ELR (cell line): ENCODE measurements at regions not wholly inside any gene's neighbourhood (a gene's known extent, or its start where the extent isn't known, plus 50 kb on each side); places are given as distances from the start of the nearest gene placed in this dataset.
"Not testable (repeated sequence)": the region's sequence is repeated elsewhere in the genome, so short reads cannot be mapped to it uniquely, and the experiment has no call there.

ENCODE experiments used
- DNase-seq: peaks from one replicate; pipeline ENCODE4 v3.0.0-alpha.2; 2015; ENCODE audit warnings: low read depth

DNA sequence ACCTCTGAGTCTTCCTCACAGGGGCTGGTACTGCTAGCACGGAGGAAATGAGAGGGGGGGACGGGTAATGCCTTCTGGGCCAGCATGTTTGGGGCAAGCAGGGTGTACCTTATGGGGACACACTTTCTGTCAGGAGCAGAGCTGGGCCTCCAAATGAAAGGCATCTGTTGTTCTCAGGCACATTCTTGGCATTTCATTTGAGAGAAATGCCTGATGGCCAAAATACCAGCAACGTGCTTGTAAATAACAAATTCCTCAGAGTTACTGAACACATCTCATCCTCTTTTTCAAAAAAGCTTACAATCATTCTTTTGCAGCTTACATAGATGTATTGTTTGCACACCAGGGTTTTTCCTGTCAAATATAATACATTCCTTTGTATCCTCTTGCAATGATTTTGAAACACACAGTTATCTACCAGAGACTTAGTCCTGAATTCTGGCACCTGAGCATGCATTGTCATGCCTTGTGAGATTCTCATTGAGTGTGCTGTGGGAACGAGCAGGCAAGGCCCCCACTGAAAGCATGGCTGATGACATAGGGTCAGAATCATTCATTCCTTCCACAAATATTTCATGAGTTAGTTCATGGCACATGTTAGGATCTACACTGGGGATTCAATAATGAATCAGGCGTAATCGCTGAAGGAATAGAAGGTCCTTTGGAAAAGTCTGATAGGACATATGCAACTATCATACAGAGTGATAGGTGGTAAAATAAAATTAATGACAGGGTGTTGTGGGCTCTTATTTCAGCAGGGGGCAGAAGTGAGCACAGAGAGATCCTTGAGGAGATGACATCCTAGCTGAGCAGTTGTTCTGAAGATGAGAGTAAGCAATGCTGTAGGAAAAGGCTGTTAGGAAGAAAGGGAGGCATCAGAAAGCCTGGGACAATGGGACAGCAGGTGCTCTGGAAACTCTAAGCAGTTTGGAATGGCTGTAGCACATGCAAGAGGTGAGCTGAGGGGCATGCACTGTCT, 260.9 kb upstream of the TUT7 start:
- DNase-seq: peak; percentile 13

DNA sequence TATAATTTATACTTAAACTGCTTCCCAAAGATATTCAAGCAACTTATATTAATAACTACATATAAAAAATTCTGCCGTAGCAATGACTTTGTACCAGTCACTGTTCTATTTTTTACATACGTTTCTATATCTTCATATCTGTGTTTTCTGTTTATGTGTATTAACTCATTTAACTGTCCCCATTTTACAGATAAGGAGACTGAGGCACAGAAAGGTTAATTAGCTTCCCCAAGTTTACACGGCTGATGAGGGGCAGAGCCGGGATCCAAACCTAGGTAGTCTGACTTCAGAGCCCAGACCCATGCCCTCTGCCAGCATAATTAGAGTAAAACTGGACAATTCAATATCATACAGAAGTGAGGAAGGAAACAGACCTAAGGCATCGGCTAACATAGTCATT, 259.7 kb upstream of the TUT7 start:
- no peak for DNase-seq

GRCh38 chr9:86611534-86611933, 257.3 kb upstream of the TUT7 start:
- DNase-seq: not testable (repeated sequence)

DNA sequence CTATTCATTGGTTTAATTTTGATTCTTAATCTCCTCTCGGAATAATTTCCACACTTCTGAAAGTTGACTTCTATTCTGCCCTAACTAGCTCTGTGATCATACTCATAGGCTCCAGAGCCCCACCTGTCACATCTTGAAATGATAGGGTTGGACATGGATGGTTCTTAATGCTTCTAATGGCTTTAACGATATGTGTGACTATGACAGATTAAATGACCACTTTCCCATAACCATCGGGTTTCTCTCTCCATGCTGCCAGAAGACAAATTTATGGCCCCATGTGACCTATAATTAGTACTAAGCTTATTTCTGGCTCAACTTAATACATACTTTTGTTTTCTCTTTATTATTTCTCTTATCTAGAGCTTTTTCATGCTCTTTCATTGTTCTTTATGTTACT, 251.1 kb upstream of the TUT7 start:
- DNase-seq: no peak

GRCh38 chr9:86604741-86605140, 250.5 kb upstream of the TUT7 start:
- no peak for DNase-seq

DNA sequence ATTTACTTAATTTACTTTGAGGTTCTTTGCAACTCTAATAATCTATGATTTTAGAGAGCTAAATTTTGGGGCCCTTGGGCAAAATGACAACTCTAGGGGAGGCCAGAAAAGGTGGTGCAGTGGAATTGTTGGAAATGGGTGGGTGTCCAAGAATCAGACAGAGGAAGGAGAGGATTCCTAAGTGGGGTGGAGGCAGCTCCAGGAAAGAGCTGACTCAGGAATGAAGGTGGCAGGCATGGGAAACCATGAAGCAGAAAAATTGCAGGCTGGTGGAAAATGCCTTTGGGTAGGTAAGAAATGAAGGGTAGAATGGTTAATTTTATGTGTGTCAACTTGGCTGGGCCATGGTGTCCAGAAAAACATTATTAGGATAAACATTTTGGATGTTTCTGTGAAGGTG, 248.5 kb upstream of the TUT7 start:
- no peak for DNase-seq

GRCh38 chr9:86601697-86602096, 247.5 kb upstream of the TUT7 start:
- no peak for DNase-seq

GRCh38 chr9:86600977-86601376, 246.8 kb upstream of the TUT7 start:
- DNase-seq: no peak

GRCh38 chr9:86600291-86600690, 246.1 kb upstream of the TUT7 start:
- DNase-seq: peak; percentile 5

GRCh38 chr9:86599561-86599960, 245.4 kb upstream of the TUT7 start:
- no peak for DNase-seq

DNA sequence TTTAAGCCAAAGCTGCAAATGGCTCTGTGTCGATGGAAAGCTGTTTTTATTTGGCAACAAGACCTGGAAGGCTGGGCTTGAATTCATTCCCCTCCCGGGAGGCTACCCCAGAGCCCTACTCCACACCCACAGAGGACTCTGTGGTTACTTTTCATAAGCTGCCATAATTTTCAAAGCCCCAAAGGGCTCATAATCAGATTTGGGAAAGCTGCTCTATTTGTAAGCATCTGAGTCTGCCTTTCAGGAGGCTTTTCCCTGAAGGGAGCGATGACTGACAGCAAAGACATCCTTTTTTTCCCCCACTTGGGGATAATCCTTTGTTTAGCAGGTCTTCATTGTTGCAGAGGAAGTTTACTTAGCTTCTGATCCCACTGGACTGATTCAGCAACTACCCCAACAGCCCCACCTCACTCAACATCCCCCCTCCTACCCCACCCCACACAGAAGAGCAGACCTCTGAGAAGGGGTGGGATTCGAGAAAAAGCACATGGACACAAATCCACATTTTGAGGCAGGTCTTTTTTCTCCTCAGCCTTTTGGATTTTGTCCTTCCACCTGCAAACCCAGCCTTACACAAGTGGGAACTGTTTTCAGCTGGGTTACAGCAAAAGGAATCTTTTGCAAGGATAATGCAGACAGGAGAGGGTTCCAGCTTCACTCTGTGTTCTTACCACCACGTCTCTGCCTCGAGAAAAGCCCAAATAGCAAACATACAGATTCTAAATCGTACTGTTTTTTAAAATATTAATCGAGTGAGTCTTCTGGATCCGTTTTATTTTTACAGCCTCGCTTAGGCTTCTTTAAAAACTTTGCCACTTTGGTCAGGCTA, 244.4 kb upstream of the TUT7 start:
- no peak for DNase-seq

DNA sequence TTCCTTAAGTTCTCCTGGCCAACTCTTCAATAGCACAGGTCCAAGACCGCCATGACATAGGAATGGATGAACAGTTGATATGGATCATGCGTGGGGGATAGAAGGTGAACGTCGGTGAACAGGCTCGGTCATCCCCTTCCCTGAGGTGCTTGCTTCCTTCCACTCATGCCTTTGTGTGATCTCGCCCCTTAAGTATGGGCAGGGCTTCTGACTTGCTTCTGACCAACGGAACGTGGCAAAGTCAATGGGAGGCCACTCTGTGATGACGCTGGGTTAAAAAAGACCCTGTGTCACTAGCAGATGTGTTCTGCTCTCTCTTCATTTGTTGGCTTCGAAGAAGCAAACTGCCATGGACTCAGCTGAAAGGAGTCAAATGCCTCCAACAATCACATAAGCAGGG, 240.5 kb upstream of the TUT7 start:
- DNase-seq: no peak

- DNase-seq: no peak
Measured at GRCh38 chr9:86591472-86591871, 237.3 kb upstream of the TUT7 start.

DNA sequence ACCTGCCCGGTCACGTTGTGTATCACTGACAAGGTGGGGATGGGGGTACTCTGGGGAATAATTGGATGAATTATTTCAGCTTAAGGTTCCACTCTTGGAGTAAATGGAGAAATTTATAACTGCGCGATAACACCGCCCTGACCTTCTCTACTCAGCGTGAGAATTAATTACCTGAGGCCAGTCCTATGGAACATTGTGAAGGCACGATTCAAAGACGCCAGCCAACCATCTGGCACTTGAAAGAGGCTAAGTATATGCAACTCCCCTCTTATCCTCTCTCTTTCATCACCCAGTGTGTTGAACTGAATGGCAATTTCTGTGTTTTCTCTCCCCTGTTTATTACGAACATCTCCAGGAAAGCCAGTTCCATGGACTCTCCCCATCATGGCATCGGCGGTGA, 235.5 kb upstream of the TUT7 start:
- no peak for DNase-seq

GRCh38 chr9:86589273-86589672, 235.1 kb upstream of the TUT7 start:
- DNase-seq: no peak

DNA sequence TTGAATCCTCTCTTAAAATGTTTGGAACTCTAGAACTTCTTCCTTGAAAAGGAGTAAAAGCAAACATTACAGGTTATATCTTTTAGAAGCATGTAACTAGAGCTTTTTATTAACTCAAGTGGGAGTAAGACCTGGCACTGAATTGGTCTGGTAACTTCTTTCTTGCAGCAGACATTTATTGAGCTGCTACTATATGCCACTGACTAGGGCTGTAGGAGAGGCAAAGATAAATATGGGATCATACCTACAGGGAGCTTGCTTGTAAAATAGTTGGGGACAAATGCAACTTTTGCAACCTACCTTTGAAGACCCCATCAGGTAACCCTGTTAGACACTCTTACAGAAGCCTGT, 231.9 kb upstream of the TUT7 start:
- DNase-seq: no peak

DNA sequence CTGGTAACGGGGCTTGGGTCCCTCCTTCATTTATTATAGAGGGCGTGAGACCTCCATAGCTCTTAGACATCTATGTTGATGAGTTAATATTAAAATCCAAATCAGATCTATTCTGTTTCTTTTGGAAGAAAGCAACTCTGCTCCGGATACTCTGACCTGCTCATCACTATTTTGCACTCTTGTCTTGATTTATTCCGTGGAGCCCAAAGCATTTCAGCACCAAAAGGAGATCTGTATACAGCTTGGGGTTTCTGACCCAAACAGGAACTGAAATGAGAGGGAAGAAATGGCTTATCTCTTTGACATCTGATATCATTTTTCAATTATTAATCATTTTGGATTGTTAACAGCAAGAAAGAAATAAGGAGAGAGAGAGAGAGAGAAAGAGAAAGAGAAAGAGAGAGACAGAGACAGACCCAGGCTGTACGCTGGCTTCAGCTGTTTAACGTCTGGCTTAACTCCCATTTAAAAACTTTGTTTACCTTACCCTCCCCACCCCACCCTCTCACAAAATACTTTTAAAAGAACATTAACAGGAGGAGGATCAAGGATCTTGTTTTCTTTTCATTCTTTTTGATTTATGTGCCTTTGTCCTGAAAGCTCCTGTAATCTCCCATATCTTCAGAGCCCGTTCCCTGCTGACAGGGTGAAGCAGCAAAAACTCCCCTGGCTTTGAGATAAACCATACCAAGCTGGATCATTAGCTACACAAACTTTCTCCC, 231.4 kb upstream of the TUT7 start:
- no peak for DNase-seq

- no peak for DNase-seq
Measured at GRCh38 chr9:86580688-86581087, 226.5 kb upstream of the TUT7 start.

DNA sequence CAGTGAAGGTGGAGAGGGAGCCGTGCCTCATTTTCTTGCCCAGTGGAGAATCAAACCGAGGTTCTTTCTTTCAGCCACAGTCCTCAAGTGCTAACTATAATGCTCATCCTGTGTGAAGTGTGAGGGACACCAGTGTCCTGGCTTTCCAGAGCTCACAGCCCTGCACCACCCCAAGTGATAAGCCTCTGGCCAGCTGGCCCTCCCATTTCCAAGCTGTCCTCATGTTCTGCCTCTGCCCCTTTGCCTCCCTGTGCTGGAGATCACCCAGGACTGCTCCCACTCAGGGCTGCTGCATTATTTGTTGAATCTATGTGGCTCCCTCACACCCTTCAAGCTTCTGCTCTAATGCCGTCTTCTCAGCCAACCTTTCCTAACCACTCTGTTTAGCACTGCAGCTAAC, 224.5 kb upstream of the TUT7 start:
- DNase-seq: no peak

- no peak for DNase-seq
Measured at GRCh38 chr9:86577420-86578333, 223.5 kb upstream of the TUT7 start.

DNA sequence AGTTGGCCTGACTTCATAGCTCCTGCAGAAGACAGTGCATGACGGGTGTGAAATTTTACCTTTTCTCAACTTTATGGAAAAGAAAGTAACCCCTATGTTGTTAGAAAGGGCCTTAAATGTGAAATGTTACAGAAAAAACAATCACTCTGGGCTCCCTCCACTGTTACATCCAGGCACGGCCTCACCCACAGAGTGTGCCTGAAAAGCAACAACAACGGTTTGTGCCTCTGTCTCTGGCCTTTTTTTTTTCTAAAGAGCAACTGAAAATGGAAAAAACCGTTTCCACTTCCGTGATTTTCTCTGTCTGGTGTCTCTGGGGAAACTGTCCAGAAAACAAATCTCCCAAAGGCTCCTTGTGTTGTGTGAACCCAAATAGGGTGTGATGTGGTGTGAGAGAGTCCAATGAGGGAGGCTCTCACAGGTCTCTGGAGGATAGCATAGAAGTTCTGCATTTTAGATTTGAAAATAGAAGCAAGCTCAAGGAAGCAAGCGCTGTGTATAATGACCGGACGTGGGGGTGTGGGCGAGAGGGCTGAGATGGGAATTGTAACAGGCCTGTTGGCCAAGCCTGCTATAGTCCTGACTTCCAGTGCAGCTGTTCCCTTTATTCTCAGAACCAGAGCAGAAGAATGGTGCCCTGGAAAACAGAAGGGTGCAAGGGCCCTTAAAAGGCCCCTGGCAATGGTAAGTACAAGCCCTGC, 221.8 kb upstream of the TUT7 start:
- no peak for DNase-seq
